HG03103 (cell line): ENCODE measurements at regions not wholly inside any gene's neighbourhood (a gene's known extent, or its start where the extent isn't known, plus 50 kb on each side); places are given as distances from the start of the nearest gene placed in this dataset.
"Not testable (repeated sequence)": the region's sequence is repeated elsewhere in the genome, so short reads cannot be mapped to it uniquely, and the experiment has no call there.

Experiments
- ATAC-seq: cut with Tn5 transposase; IDR thresholded peaks from one replicate; pipeline ENCODE4 v1.9.1; 2021; ENCODE audit warnings: low read depth; ENCODE audit not compliant: unreplicated experiment

- not testable (repeated sequence) for ATAC-seq
These were observed 160.0 kb downstream of the DEFB131A start for GRCh38 chr4:9604031-9604892.

GRCh38 chr4:9604893-9605190 is 160.6 kb downstream of the DEFB131A start:
- not testable (repeated sequence) for ATAC-seq

GRCh38 chr4:9608300-9608699 is 164.1 kb downstream of the DEFB131A start:
- no peak for ATAC-seq

- not testable (repeated sequence) for ATAC-seq
These were observed 166.1 kb downstream of the DEFB131A start for GRCh38 chr4:9610321-9610720.

GRCh38 chr4:9611101-9611500 is 166.9 kb downstream of the DEFB131A start:
- no peak for ATAC-seq

- ATAC-seq = not testable (repeated sequence)
These were observed 145.0 kb upstream of the DRD5 start for GRCh38 chr4:9636411-9636810.

- ATAC-seq = not testable (repeated sequence)
These were observed 121.8 kb upstream of the DRD5 start for GRCh38 chr4:9659678-9660077.

GRCh38 chr4:9660955-9661354 is 120.5 kb upstream of the DRD5 start:
- ATAC-seq = not testable (repeated sequence)

GRCh38 chr4:9670725-9671124 is 110.7 kb upstream of the DRD5 start:
- not testable (repeated sequence) for ATAC-seq

GRCh38 chr4:9677357-9677756 is 104.1 kb upstream of the DRD5 start:
- not testable (repeated sequence) for ATAC-seq

GRCh38 chr4:9679704-9680478 is 101.5 kb upstream of the DRD5 start:
- no peak for ATAC-seq

- not testable (repeated sequence) for ATAC-seq
These were observed 98.3 kb upstream of the DRD5 start for GRCh38 chr4:9683174-9683573.

GRCh38 chr4:9685016-9685415 is 96.4 kb upstream of the DRD5 start:
- not testable (repeated sequence) for ATAC-seq

GRCh38 chr4:9685692-9686091 is 95.7 kb upstream of the DRD5 start:
- no peak for ATAC-seq

GRCh38 chr4:9690636-9691237 is 90.7 kb upstream of the DRD5 start:
- ATAC-seq = not testable (repeated sequence)

- peak; percentile 100 for ATAC-seq
These were observed 90.0 kb upstream of the DRD5 start for GRCh38 chr4:9691238-9692065.

GRCh38 chr4:9692791-9693491 is 88.5 kb upstream of the DRD5 start:
- not testable (repeated sequence) for ATAC-seq

GRCh38 chr4:9694403-9694802 is 87.0 kb upstream of the DRD5 start:
- ATAC-seq = not testable (repeated sequence)

GRCh38 chr4:9695994-9696393 is 85.4 kb upstream of the DRD5 start:
- not testable (repeated sequence) for ATAC-seq

GRCh38 chr4:9696561-9696960 is 84.9 kb upstream of the DRD5 start:
- ATAC-seq = not testable (repeated sequence)
